Raji (cell line): ENCODE measurements at regions not wholly inside any gene's neighbourhood (a gene's known extent, or its start where the extent isn't known, plus 50 kb on each side); places are given as distances from the start of the nearest gene placed in this dataset.

Source experiments
- POLR2A ChIP-seq: IDR thresholded peaks from 2 replicates; pipeline ENCODE4 v1.6.1; 2011; ENCODE audit warnings: low read depth, low read length, control low read depth; ENCODE audit not compliant: insufficient read depth

DNA sequence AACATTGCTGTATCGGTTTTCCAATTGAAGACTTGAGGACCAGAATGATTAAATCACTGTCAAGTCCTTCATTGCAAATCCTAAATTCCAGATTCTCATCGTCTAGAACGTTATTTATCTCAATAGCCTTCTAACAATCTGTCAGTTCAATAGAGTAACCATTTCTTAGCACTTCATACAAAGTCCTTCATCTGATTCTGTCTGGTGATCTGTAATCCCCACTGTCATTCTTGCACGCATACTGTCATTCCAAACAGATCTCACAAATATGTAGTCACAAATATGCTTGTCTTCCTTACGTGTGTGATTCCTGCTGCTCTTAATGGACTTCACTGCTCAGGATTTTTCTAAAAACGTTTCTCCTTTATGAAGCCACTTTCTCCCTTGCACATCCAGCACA is 1197.5 kb downstream of the EFNB2 start:
- TF ChIP-seq POLR2A = no peak

DNA sequence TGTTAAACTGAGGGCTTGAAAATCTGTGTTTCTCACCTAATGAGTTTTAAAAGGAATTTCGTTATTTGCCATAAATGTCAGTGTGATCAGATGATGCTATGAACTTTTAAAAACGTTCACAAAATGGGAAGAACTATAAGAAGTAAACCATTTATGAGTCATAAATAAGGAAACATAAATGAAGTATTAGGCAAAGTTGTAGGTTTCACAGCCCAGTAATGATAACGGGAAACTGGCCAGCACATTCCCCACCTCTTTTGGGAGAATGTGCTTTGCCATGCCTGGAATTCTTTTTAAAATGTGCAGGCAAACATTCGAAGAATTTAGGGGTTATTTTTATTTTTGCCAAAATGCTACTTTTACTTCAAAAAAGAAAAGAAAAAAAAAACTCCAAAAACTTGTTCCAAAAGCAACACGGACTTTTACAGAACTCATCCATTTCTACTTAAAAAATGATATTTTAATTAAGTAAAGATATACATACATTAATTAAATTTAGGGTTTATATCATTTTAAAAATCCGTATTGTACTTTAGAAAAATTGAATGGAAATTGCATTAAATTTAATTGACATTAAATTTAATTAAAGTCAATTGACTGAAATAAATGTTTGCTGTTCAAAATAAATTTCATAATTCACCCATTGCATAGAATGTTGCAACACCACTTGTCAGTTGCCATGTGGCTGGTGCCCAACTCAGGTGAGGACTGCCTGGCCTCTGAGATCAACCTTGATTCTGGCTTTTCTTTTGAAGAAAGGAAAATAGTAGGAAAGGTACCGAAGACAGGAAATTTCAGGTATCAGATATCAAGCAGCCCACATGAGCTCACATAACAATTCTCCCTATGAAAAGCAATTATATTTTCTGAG is 1198.5 kb downstream of the EFNB2 start:
- TF ChIP-seq POLR2A = no peak

DNA sequence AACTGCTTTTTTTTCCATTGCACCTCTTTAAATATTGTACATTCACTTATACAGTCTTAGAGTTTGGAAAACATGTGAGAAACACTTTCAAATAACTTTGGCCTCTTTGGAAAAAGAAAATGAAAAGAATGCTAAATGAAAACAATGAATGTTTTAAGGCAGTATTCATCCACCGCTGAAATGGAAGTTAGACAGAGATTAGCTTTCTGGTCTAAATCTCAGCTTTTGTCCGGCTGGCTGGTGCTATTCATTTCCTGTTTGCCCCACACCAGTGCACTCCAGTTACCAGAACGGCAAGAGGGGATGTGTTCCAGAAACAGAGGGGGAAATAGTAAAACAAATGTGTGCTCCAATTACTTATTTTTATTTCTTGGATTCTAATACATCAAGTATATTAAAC is 1201.3 kb downstream of the EFNB2 start:
- TF ChIP-seq POLR2A = no peak

DNA sequence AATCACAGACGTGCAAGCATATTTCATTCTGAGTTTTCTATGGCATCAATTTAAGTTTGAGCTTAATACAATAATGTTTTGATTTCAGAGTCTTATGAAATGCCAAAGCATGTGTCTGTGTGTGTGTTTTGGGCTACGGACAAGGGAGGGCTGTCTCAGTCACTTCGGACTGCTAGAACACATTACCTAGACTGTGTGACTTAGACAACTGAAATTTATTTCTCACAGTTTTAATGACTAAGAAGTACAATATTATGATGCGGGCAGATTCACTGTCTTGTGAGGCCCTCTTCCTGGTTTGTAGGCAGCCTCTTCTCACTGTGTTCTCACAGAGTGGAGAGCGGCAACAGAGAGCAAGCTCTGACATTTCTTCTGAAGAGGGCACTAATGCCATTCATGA is 1202.0 kb downstream of the EFNB2 start:
- no peak for TF ChIP-seq POLR2A

DNA sequence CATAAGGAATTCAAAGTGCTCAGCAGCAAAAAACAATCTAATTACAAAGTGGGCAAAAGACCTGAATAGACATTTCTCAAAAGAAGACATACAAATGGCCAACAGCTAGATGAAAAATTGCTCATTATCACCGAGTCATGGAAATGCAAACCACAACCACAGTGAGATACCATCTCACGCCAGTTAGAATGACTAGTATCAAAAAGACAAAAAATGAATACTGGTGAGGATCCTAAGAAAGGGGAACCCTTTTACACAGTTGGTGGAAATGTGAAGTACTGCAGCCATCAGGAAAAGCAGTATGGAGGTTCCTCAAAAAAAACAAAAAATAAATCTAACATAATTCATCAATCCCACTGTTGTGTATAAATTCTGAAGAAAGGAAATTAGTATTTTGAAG is 1206.1 kb downstream of the EFNB2 start:
- TF ChIP-seq POLR2A = no peak

DNA sequence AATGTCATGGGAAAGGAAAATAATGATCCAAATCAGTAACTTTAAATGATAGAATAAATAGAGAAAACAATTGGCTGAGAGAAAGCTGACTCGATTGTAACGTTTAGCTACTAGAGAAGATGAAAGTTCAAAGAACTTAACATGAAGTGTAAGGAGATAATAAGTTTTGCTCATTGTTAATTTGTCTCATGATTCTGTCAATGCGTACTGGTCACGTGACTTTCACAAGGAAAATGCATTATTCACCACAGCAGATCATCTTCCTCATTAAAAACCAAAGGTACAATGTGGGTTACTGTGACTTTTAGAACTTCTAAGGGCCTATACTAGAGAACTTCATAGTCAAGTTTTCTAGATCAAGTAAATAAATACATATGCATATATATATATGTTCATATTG is 1207.2 kb downstream of the EFNB2 start:
- TF ChIP-seq POLR2A = no peak

DNA sequence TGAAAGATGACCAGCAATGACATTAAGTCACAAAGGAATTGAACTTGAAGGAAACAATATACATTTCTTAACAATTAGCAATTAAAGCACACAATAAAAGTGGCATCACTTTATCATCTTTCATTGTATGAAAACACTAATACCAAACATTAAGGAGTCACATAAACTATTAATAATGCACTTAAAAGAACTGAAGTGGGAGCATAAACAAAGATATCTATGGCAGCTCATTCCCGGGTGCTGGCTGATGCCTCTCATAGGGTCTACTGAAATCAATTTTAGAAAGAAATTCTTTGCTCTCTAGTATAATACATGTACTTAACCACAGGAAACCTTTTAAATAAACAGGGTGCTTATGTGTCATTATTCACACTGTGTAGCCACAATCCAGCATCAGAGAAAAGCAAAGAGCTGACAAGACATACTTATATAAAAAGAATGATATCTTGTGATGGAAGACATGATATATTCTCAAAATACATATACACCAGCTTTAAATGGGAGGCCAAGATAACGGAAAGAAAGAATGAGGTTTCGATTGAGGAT is 1207.8 kb downstream of the EFNB2 start:
- no peak for TF ChIP-seq POLR2A

DNA sequence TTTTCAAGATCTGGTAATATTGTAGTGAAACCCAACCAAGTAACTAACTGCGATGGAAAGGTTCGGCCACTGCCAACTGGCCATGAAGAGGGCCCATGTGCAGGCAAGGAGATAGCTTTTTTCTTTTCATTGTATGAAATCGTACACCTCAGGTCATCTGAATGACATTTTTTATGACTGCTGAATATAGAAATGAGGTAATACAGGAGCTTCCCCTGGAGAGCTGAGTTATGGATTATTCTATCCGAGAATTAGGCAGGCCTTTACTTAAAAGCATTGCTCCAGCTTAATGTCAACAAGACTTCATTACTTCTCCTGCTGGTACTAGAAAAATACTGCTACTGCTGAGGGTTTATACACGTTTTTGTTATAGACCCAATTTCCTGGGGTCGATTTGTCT is 1215.6 kb downstream of the EFNB2 start:
- no peak for TF ChIP-seq POLR2A

DNA sequence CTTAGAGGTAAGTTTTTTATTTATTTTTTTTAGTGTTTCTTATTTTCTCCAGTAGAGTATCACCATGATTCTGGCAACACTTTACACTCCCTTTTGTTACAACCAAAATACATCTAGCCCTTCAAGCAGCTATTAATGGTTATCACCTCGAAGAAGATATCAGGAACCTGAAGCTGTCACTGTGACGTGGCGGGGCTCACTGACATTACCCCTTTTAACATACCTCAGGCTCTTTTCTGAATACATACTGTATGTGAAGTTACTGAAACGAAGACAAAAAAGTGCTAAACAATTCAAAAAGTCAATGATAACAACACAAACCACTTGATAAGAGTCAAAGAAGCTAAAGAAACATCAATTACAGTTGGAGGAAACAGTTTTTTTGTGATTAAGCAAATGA is 1218.7 kb downstream of the EFNB2 start:
- no peak for TF ChIP-seq POLR2A

DNA sequence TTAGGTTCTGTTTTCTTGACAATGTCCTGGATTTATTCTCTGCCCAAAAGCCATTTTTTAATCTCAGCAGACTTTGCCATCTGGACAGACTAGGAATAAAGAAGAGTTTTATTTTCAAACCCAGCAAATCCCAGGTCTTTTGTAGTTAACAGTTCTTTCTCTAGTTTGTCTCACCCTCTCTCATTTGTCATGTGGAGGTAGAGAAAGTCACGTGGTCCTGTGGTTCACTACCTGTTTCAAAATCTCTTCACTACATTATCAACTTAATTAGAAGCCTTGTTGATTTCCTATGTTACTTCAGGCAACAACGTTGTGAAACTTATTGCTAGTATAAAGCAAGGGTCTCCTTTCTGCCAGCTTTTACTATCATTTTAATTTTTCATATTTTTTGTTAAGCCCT is 1222.6 kb downstream of the EFNB2 start:
- no peak for TF ChIP-seq POLR2A

DNA sequence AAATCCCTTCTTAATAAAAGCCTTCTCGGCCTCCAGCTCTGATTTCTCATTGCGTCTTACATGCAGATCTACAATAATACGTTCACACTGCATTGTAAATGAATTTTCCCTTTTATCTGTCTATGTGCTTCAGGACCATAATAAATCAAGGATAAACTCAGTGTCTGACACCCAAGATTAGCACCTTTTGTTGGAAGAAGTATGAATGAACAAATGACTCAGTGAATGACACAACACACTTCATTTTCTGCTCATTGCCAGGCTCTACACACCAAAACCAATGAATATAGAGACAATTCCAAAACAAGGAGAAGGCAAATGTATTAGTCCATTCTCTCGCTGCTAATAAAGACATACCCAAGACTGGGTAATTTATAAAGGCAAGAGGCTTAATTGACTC is 1224.4 kb downstream of the EFNB2 start:
- no peak for TF ChIP-seq POLR2A

DNA sequence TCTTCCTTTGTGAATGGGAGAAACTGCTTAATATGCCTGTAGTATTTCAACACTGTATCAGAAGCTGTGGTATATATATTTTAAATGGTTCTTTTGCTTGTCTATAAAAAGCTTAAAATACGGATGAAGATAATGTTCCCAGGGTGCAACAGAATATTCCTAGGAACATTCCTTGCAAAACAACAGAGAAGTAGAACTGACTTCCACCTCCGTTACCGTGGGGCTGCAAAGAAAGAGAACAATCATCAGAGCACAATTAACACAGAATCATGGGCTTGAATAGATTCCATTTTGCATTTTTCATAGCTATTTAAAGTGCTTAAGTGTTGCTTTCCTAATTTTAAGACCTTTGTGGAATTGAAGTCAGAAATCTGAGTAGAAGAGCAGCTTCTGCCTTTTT is 1227.7 kb downstream of the EFNB2 start:
- TF ChIP-seq POLR2A = no peak

DNA sequence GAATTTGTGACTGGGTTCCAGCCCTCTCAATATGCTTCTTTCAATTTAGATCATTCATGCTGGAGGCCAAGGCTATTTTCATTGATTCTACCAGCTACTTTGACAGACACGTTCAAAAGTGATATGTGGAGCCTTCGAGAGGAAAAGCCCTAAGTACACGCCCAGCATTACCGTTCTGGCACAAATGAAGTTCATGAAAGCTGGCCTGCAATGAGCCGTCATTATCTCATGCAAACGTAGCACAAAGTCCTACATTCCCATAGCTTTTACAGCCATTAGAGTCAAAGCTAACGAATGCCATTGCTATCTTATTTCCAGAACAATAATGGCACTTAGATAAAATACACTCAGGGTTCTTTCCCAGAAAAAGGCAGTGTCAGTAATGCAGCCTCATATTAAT is 1237.6 kb downstream of the EFNB2 start:
- no peak for TF ChIP-seq POLR2A

DNA sequence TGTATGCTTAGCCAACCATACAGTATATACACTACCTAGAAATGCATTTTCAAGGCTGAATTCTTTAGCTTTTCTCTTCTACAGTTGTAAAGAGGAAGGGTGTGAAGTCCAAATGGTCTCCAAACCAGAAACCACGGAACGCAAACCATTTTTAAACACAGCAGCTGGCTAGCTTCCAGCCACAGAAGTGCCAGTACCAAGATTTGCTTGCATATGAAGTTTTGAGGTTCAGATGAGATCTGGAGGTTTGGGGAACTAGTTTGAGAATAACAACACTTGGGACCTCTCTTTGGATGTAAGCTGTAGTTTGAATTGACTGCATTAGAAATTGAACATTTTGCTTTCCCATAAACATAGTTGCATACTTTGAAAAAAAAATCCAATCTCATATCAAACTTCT is 1243.5 kb downstream of the EFNB2 start:
- no peak for TF ChIP-seq POLR2A

DNA sequence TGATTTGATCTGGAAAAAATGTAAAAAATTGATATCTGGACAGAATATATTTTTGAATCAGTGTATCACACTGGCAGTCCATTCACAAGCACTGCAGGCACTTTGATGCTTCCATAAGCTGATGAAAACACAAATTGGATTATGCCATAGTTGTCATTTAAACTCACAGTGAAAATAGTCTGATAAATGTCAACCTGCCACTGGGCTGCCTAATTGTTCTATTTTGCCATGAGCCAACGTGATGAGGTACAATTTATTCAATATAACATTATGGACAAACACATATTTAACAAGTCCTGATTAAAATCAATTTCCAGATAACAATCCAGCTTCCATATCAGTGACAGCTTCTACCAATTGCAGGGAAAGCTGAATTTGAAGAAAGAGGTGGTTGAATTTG is 1244.9 kb downstream of the EFNB2 start:
- TF ChIP-seq POLR2A = no peak

DNA sequence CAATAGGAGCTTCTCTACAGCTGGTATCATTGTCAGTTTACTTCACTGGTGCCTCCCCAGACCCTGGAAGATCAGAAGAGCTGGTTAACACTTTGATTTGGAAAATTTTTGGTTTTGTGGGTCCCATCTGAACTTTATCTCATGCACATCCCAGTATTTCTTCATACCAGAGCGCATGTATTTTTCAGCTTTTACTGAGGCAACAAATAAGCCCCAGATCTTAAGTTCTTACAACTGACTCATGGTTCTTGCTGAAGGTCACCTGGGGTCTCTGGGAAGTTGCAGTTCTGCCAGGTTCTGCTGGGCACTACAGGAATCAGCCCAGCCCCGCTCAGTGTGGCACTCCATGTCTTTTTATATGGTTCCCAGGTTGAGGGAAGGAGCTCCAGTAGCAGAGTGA is 1249.9 kb downstream of the EFNB2 start:
- TF ChIP-seq POLR2A = no peak
